SK-N-SH (cell line): ENCODE measurements at regions not wholly inside any gene's neighbourhood (a gene's known extent, or its start where the extent isn't known, plus 50 kb on each side); places are given as distances from the start of the nearest gene placed in this dataset.

Experiments used
- CTCF ChIA-PET: fragments of 300-600, 350-600 bp; formaldehyde crosslinking; extraction: SDS; loops from one replicate; lab custom pipeline; 2021; lab: Yijun Ruan, JAX
- POLR2A ChIA-PET: fragments of 350-600 bp; sonication (Branson Sonifier 250); formaldehyde crosslinking; extraction: SDS; loops from one replicate; lab custom pipeline; 2020; ENCODE audit warnings: antibody characterized with exemption, inconsistent platforms; lab: Yijun Ruan, JAX
- DNase-seq: peaks from one replicate; pipeline ENCODE4 v3.0.0; 2012
- H2AFZ ChIP-seq: fragments of 200-600 bp; sonication (generic); 2 replicates; pipeline ENCODE4 v1.8.1; 2016; ENCODE audit warnings: antibody characterized with exemption, mild to moderate bottlenecking, low read depth
- H3F3A ChIP-seq: fragments of 200-600 bp; sonication (generic); replicated peaks from 2 replicates; pipeline ENCODE3; 2016; ENCODE audit warnings: antibody characterized with exemption, mild to moderate bottlenecking; ENCODE audit not compliant: insufficient read depth
- H3K27ac ChIP-seq, 2 experiments: fragments of 200-500 bp in 1 of 2; fragments of 200-600 bp in 1 of 2; sonication (Bioruptor generic) in 1 of 2; sonication (generic), shearing (Covaris generic) in 1 of 2; 2 replicates each; pipeline versions ENCODE4 v1.5.1 to v1.6.1; 2014 to 2016; ENCODE audit warnings: low read depth in 2 of 2, inconsistent platforms in 1 of 2, low read length in 1 of 2, mild to moderate bottlenecking in 1 of 2, mixed read lengths in 1 of 2
- H3K27me3 ChIP-seq: fragments of 200-600 bp; sonication (generic), shearing (Covaris generic); 2 replicates; pipeline ENCODE4 v1.6.1; 2016; ENCODE audit warnings: mixed run types; ENCODE audit not compliant: insufficient read depth
- H3K36me3 ChIP-seq, 2 experiments: fragments of 200-500 bp in 1 of 2; fragments of 200-600 bp in 1 of 2; sonication (Bioruptor generic) in 1 of 2; sonication (generic) in 1 of 2; replicated peaks in 1 of 2; 2 replicates each; pipeline versions ENCODE3 to v1.5.1; 2014 to 2016; ENCODE audit warnings: low read length in 1 of 2, mild to moderate bottlenecking in 1 of 2; ENCODE audit not compliant: insufficient read depth in 2 of 2, control insufficient read depth in 1 of 2
- H3K4me1 ChIP-seq, 2 experiments: fragments of 200-500 bp in 1 of 2; fragments of 200-600 bp in 1 of 2; sonication (Bioruptor generic) in 1 of 2; sonication (generic), shearing (Covaris generic) in 1 of 2; 2 replicates each; pipeline versions ENCODE4 v1.5.1 to v1.6.1; 2014 to 2016; ENCODE audit warnings: low read depth in 1 of 2, low read length in 1 of 2, mixed run types in 1 of 2; ENCODE audit not compliant: insufficient read depth in 2 of 2, control insufficient read depth in 1 of 2
- H3K4me2 ChIP-seq: fragments of 200-600 bp; sonication (generic), shearing (Covaris generic); 2 replicates; pipeline ENCODE4 v1.6.1; 2017; ENCODE audit warnings: mixed run types
- H3K4me3 ChIP-seq, 2 experiments: fragments of 200-500 bp in 1 of 2; fragments of 200-600 bp in 1 of 2; sonication (Bioruptor generic) in 1 of 2; sonication (generic), shearing (Covaris generic) in 1 of 2; 2 replicates each; pipeline versions ENCODE4 v1.5.1 to v1.8.1; 2014 to 2016; ENCODE audit warnings: low read depth in 2 of 2, inconsistent platforms in 1 of 2, low read length in 1 of 2, mild to moderate bottlenecking in 1 of 2, mixed read lengths in 1 of 2, moderate library complexity in 1 of 2
- H3K79me2 ChIP-seq: fragments of 200-600 bp; sonication (generic); 2 replicates; pipeline ENCODE4 v1.8.1; 2017; ENCODE audit warnings: mild to moderate bottlenecking; ENCODE audit not compliant: insufficient read depth
- H3K9ac ChIP-seq: fragments of 200-600 bp; sonication (generic); 2 replicates; pipeline ENCODE4 v1.6.1; 2017; ENCODE audit warnings: mixed run types
- H3K9me2 ChIP-seq: fragments of 200-600 bp; sonication (generic); 2 replicates; pipeline ENCODE4 v1.6.1; 2017; ENCODE audit warnings: mixed run types
- H3K9me3 ChIP-seq: fragments of 200-600 bp; sonication (generic); 2 replicates; pipeline ENCODE4 v1.6.1; 2017; ENCODE audit warnings: mixed run types, mild to moderate bottlenecking, moderate library complexity
- H4K20me1 ChIP-seq: fragments of 200-600 bp; sonication (generic); 2 replicates; pipeline ENCODE4 v1.6.1; 2017; ENCODE audit warnings: mild to moderate bottlenecking, mixed run types; ENCODE audit not compliant: insufficient read depth
- CHD2 ChIP-seq: fragments of 150-350 bp; IDR thresholded peaks from 2 replicates; pipeline ENCODE4 v1.6.1; 2018; ENCODE audit warnings: low read length; ENCODE audit not compliant: partially characterized antibody
- EP300 ChIP-seq, 2 experiments: IDR thresholded peaks; 2 replicates each; pipeline versions ENCODE4 v1.4.0 to v1.6.1; 2012; ENCODE audit warnings: borderline replicate concordance in 1 of 2, low read depth in 1 of 2, low read length in 1 of 2
- EZH2phosphoT487 ChIP-seq: fragments of 200-600 bp; sonication (generic); IDR thresholded peaks from 2 replicates; pipeline ENCODE4 v1.6.1; 2017; ENCODE audit warnings: low read depth, mixed run types, mild to moderate bottlenecking, antibody characterized with exemption, moderate library complexity, borderline replicate concordance
- FOSL2 ChIP-seq: IDR thresholded peaks from 2 replicates; pipeline ENCODE4 v1.4.0; 2012; ENCODE audit warnings: low read depth, mild to moderate bottlenecking, moderate library complexity, borderline replicate concordance
- GABPA ChIP-seq: IDR thresholded peaks from 2 replicates; pipeline ENCODE4 v1.4.0; 2012; ENCODE audit warnings: low read depth, mild to moderate bottlenecking
- IRF3 ChIP-seq: fragments of 150-350 bp; IDR thresholded peaks from 2 replicates; pipeline ENCODE4 v1.6.1; 2016; ENCODE audit warnings: mild to moderate bottlenecking, low read depth, low read length
- JUND ChIP-seq: IDR thresholded peaks from 2 replicates; pipeline ENCODE4 v1.4.0; 2012
- MXI1 ChIP-seq: IDR thresholded peaks from 2 replicates; pipeline ENCODE4 v1.6.1; 2012; ENCODE audit warnings: mild to moderate bottlenecking, low read depth, low read length, improper control_type of control experiment
- NFIC ChIP-seq: IDR thresholded peaks from 2 replicates; pipeline ENCODE4 v1.4.0; 2012; ENCODE audit warnings: borderline replicate concordance
- PBX3 ChIP-seq: IDR thresholded peaks from 2 replicates; pipeline ENCODE4; 2012
- POLR2AphosphoS5 ChIP-seq: IDR thresholded peaks from 2 replicates; pipeline ENCODE4 v1.6.1; 2012; ENCODE audit warnings: low read depth, low read length
- RAD21 ChIP-seq: IDR thresholded peaks from 2 replicates; pipeline ENCODE4 v1.6.1; 2012; ENCODE audit warnings: mild to moderate bottlenecking, low read length
- REST ChIP-seq: IDR thresholded peaks from 2 replicates; pipeline ENCODE4 v1.6.1; 2012; ENCODE audit warnings: mild to moderate bottlenecking, low read depth, low read length, moderate library complexity
- SIN3A ChIP-seq: IDR thresholded peaks from 2 replicates; pipeline ENCODE4 v1.6.1; 2012; ENCODE audit warnings: low read depth, mild to moderate bottlenecking, low read length, moderate library complexity, borderline replicate concordance
- SMC3 ChIP-seq: IDR thresholded peaks from 2 replicates; pipeline ENCODE4 v1.6.1; 2012; ENCODE audit warnings: low read depth, low read length, improper control_type of control experiment
- TAF1 ChIP-seq: IDR thresholded peaks from 2 replicates; pipeline ENCODE4 v1.6.1; 2012; ENCODE audit warnings: low read depth, mild to moderate bottlenecking, low read length, moderate library complexity, borderline replicate concordance
- TEAD4 ChIP-seq: IDR thresholded peaks from 2 replicates; pipeline ENCODE4 v1.4.0; 2012; ENCODE audit warnings: mild to moderate bottlenecking, borderline replicate concordance; ENCODE audit not compliant: insufficient read depth
- USF1 ChIP-seq: IDR thresholded peaks from 2 replicates; pipeline ENCODE4 v1.4.0; 2012; ENCODE audit warnings: low read depth, borderline replicate concordance
- YY1 ChIP-seq: IDR thresholded peaks from 2 replicates; pipeline ENCODE4 v1.4.0; 2012; ENCODE audit warnings: low read depth, mild to moderate bottlenecking
- ZBTB33 ChIP-seq: IDR thresholded peaks from 2 replicates; pipeline ENCODE4 v1.4.0; 2012; ENCODE audit warnings: low read depth, borderline replicate concordance
- WGBS: methylation state at CpG from one replicate; pipeline ENCODE4 v1.1.6; 2017; ENCODE audit warnings: low lambda C conversion rate; 5-methylcytosine and 5-hydroxymethylcytosine counted together

- POLR2A ChIA-PET = no interaction called here
- CTCF ChIA-PET = no interaction called here
- H3F3A ChIP-seq = no peaks in the 10 kb centered on the region
- no peak overlapping the region for H3K4me2 ChIP-seq
- no peak for TF ChIP-seq POLR2AphosphoS5
- no peak for TF ChIP-seq YY1
- TF ChIP-seq CHD2 = no peak
- no peak for TF ChIP-seq PBX3
- no peak for TF ChIP-seq MXI1
- no peak for TF ChIP-seq SIN3A
- TF ChIP-seq SMC3 = no peak
- no peak for TF ChIP-seq FOSL2
- no peak for TF ChIP-seq GABPA
- no peak for TF ChIP-seq REST
- TF ChIP-seq ZBTB33 = no peak
- no peak for TF ChIP-seq RAD21
- no peak for TF ChIP-seq IRF3
- TF ChIP-seq TAF1 = no peak
- no peak for TF ChIP-seq NFIC
- TF ChIP-seq EP300 (IDR thresholded peaks at IDR 0.05; ENCODE audit: borderline replicate concordance in 1 of 2, low read depth in 1 of 2, low read length in 1 of 2) = no peak
- no peak for TF ChIP-seq TEAD4
- TF ChIP-seq JUND = no peak
- TF ChIP-seq EZH2phosphoT487 = no peak
- no peak for TF ChIP-seq USF1
- TF ChIP-seq, all 33 proteins: peak for 0
- Histone ChIP-seq H4K20me1 (no peaks in the 10 kb centered on the region), H3K27ac (no peak overlapping the region), H3K4me3 (no peak overlapping the region), H3K27me3 (no peaks in the 10 kb centered on the region), H3K79me2 (no peaks in the 10 kb centered on the region), H2AFZ (no peak overlapping the region), H3K36me3 (no peaks in the 10 kb centered on the region), H3K4me1 (no peaks in the 10 kb centered on the region), H3K9me2 (no peaks in the 10 kb centered on the region), H3K9me3 (no peaks in the 10 kb centered on the region), H3K9ac (no peak overlapping the region)
- DNase-seq = no peak
- 73% methylated on average over 2 of the region's 2 CpGs for WGBS
Observed at GRCh38 chr12:94053676-94054075, 94.7 kb upstream of the PLXNC1 start.
